ENCODE measurements at regions not wholly inside any gene's neighbourhood (a gene's known extent, or its start where the extent isn't known, plus 50 kb on each side); places are given as distances from the start of the nearest gene placed in this dataset.

DNA sequence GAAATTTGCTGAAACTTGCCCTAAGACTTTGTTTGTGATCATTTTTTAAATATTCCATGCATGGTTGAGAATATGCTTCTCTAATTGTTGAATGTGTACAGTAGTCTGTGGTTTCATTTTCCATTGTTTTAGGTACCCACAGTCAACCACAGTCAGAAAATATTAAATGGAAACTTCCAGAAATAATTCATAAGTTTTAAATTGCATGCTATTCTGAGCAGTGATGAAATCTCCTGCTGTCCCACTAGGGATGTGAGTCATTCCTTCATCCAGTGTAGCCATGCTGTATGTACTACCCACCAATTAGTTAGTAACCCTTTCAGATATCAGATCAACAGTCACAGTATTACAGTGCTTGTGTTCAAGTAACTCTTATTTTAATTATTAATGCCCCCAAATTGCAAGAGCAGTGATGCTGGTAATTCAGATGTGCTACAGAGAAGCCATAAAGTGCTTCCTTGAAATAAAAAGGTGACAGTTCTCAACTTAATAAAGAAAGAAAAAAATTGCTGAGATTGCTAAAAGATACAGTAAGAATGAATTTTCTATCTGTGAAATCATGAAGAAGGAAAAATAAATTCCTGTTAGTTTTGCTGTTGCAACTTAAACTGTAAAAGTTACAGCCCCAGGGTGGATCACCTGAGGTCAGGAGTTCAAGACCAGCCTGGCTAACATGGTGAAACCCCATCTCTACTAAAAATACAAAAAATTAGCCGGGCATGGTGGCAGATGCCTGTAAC is 79.9 kb upstream of the FBXL17 start:
- no peak for TF ChIP-seq ZNF292 (tag by site-specific recombination; IDR thresholded peaks at IDR 0.05; ENCODE audit: borderline replicate concordance, low read depth)
- TF ChIP-seq, protein P1, sequence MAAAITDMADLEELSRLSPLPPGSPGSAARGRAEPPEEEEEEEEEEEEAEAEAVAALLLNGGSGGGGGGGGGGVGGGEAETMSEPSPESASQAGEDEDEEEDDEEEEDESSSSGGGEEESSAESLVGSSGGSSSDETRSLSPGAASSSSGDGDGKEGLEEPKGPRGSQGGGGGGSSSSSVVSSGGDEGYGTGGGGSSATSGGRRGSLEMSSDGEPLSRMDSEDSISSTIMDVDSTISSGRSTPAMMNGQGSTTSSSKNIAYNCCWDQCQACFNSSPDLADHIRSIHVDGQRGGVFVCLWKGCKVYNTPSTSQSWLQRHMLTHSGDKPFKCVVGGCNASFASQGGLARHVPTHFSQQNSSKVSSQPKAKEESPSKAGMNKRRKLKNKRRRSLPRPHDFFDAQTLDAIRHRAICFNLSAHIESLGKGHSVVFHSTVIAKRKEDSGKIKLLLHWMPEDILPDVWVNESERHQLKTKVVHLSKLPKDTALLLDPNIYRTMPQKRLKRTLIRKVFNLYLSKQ (tag by site-specific recombination; IDR thresholded peaks at IDR 0.05; ENCODE audit: borderline replicate concordance): no peak
- TF ChIP-seq, protein P2, sequence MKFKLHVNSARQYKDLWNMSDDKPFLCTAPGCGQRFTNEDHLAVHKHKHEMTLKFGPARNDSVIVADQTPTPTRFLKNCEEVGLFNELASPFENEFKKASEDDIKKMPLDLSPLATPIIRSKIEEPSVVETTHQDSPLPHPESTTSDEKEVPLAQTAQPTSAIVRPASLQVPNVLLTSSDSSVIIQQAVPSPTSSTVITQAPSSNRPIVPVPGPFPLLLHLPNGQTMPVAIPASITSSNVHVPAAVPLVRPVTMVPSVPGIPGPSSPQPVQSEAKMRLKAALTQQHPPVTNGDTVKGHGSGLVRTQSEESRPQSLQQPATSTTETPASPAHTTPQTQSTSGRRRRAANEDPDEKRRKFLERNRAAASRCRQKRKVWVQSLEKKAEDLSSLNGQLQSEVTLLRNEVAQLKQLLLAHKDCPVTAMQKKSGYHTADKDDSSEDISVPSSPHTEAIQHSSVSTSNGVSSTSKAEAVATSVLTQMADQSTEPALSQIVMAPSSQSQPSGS (tag by site-specific recombination; IDR thresholded peaks at IDR 0.05; ENCODE audit: low read depth): no peak
- TF ChIP-seq ZNF621 (tag by site-specific recombination; IDR thresholded peaks at IDR 0.05): no peak
- no peak for TF ChIP-seq ZNF155 (tag by site-specific recombination; IDR thresholded peaks at IDR 0.05)
- ChIA-PET POLR2A (no interaction called here), CTCF (interaction anchor here (0.6 kb wide), 1 partner anchor 1898 kb away, joined by 3 read pairs; no protein-coding TSS in a partner anchor)
- Histone ChIP-seq H3K36me3 (ENCODE audit: control insufficient read depth in 2 of 2, insufficient read depth in 1 of 2, low read length in 2 of 2) (no peaks in the 10 kb centered on the region), H3K9me3 (ENCODE audit: control insufficient read depth, insufficient read depth, low read depth, low read length) (no peaks in the 10 kb centered on the region), H3K27ac (ENCODE audit: extremely low read depth, low read depth, low read length) (no peak overlapping the region), H3K4me3 (ENCODE audit: low read depth, low read length) (no peak overlapping the region), H3K4me1 (ENCODE audit: control insufficient read depth, insufficient read depth, low read length) (no peaks in the 10 kb centered on the region)

DNA sequence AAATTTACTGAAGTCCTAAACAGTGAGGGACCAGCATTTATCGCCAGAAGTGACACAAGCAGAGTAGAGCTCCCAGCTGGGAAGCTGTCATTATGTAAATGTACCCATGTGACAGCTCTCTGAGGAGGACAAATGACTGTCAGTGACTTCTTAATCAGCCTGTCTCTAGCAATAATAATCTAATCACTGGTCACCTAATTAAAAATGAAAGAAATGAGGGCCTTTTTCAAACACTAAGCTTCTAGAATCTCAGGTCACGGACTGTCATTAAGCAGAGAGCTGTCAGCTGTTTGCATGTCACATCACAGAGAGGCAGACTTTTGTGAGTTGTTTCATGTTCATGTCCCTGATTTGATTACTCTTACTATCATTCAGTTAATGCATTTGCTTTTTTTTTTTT is 77.9 kb upstream of the FBXL17 start:
- H3K27ac ChIP-seq (ENCODE audit: extremely low read depth, low read depth, low read length): no peak overlapping the region
- no peaks in the 10 kb centered on the region for H3K36me3 ChIP-seq (ENCODE audit: control insufficient read depth in 2 of 2, insufficient read depth in 1 of 2, low read length in 2 of 2)
- H3K4me1 ChIP-seq (ENCODE audit: control insufficient read depth, insufficient read depth, low read length): no peaks in the 10 kb centered on the region
- no peak overlapping the region for H3K4me3 ChIP-seq (ENCODE audit: low read depth, low read length)
- ChIA-PET CTCF (interaction anchor here (0.7 kb wide), 1 partner anchor 8 kb away, joined by 4 read pairs; no protein-coding TSS in a partner anchor), POLR2A (no interaction called here)
- no peaks in the 10 kb centered on the region for H3K9me3 ChIP-seq (ENCODE audit: control insufficient read depth, insufficient read depth, low read depth, low read length)
- no peak for TF ChIP-seq ZNF155 (tag by site-specific recombination; IDR thresholded peaks at IDR 0.05)
- no peak for TF ChIP-seq ZNF335 (tag by site-specific recombination; conservative IDR thresholded peaks at IDR 0.05)
- TF ChIP-seq ZNF707 (tag by site-specific recombination; IDR thresholded peaks at IDR 0.05): no peak
- TF ChIP-seq, protein P3, sequence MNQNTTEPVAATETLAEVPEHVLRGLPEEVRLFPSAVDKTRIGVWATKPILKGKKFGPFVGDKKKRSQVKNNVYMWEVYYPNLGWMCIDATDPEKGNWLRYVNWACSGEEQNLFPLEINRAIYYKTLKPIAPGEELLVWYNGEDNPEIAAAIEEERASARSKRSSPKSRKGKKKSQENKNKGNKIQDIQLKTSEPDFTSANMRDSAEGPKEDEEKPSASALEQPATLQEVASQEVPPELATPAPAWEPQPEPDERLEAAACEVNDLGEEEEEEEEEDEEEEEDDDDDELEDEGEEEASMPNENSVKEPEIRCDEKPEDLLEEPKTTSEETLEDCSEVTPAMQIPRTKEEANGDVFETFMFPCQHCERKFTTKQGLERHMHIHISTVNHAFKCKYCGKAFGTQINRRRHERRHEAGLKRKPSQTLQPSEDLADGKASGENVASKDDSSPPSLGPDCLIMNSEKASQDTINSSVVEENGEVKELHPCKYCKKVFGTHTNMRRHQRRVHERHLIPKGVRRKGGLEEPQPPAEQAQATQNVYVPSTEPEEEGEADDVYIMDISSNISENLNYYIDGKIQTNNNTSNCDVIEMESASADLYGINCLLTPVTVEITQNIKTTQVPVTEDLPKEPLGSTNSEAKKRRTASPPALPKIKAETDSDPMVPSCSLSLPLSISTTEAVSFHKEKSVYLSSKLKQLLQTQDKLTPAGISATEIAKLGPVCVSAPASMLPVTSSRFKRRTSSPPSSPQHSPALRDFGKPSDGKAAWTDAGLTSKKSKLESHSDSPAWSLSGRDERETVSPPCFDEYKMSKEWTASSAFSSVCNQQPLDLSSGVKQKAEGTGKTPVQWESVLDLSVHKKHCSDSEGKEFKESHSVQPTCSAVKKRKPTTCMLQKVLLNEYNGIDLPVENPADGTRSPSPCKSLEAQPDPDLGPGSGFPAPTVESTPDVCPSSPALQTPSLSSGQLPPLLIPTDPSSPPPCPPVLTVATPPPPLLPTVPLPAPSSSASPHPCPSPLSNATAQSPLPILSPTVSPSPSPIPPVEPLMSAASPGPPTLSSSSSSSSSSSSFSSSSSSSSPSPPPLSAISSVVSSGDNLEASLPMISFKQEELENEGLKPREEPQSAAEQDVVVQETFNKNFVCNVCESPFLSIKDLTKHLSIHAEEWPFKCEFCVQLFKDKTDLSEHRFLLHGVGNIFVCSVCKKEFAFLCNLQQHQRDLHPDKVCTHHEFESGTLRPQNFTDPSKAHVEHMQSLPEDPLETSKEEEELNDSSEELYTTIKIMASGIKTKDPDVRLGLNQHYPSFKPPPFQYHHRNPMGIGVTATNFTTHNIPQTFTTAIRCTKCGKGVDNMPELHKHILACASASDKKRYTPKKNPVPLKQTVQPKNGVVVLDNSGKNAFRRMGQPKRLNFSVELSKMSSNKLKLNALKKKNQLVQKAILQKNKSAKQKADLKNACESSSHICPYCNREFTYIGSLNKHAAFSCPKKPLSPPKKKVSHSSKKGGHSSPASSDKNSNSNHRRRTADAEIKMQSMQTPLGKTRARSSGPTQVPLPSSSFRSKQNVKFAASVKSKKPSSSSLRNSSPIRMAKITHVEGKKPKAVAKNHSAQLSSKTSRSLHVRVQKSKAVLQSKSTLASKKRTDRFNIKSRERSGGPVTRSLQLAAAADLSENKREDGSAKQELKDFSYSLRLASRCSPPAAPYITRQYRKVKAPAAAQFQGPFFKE (tag by site-specific recombination; IDR thresholded peaks at IDR 0.05; ENCODE audit: borderline replicate concordance): no peak
- no peak for TF ChIP-seq ZNF600 (tag by site-specific recombination; IDR thresholded peaks at IDR 0.05)
- TF ChIP-seq, protein P4, sequence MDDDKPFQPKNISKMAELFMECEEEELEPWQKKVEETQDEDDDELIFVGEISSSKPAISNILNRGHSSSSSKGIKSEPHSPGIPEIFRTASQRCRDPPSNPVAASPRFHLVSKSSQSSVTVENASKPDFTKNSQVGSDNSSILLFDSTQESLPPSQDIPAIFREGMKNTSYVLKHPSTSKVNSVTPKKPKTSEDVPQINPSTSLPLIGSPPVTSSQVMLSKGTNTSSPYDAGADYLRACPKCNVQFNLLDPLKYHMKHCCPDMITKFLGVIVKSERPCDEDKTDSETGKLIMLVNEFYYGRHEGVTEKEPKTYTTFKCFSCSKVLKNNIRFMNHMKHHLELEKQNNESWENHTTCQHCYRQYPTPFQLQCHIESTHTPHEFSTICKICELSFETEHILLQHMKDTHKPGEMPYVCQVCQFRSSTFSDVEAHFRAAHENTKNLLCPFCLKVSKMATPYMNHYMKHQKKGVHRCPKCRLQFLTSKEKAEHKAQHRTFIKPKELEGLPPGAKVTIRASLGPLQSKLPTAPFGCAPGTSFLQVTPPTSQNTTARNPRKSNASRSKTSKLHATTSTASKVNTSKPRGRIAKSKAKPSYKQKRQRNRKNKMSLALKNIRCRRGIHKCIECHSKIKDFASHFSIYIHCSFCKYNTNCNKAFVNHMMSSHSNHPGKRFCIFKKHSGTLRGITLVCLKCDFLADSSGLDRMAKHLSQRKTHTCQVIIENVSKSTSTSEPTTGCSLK (tag by site-specific recombination; IDR thresholded peaks at IDR 0.05): no peak
- TF ChIP-seq ZNF76 (tag by site-specific recombination; IDR thresholded peaks at IDR 0.05; ENCODE audit: borderline replicate concordance, low read depth): no peak
- no peak for TF ChIP-seq ZNF768 (tag by site-specific recombination; IDR thresholded peaks at IDR 0.05)
- TF ChIP-seq ZNF837 (tag by site-specific recombination; IDR thresholded peaks at IDR 0.05): no peak
- no peak for TF ChIP-seq ZNF394 (tag by site-specific recombination; IDR thresholded peaks at IDR 0.05; ENCODE audit: borderline replicate concordance)
- TF ChIP-seq, protein P5, sequence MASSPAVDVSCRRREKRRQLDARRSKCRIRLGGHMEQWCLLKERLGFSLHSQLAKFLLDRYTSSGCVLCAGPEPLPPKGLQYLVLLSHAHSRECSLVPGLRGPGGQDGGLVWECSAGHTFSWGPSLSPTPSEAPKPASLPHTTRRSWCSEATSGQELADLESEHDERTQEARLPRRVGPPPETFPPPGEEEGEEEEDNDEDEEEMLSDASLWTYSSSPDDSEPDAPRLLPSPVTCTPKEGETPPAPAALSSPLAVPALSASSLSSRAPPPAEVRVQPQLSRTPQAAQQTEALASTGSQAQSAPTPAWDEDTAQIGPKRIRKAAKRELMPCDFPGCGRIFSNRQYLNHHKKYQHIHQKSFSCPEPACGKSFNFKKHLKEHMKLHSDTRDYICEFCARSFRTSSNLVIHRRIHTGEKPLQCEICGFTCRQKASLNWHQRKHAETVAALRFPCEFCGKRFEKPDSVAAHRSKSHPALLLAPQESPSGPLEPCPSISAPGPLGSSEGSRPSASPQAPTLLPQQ (tag by site-specific recombination; IDR thresholded peaks at IDR 0.05): no peak
- TF ChIP-seq, protein P6, sequence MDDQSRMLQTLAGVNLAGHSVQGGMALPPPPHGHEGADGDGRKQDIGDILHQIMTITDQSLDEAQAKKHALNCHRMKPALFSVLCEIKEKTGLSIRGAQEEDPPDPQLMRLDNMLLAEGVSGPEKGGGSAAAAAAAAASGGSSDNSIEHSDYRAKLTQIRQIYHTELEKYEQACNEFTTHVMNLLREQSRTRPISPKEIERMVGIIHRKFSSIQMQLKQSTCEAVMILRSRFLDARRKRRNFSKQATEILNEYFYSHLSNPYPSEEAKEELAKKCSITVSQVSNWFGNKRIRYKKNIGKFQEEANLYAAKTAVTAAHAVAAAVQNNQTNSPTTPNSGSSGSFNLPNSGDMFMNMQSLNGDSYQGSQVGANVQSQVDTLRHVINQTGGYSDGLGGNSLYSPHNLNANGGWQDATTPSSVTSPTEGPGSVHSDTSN (CRISPR knock-in tag; IDR thresholded peaks at IDR 0.05): no peak
- no peak for TF ChIP-seq ZNF174 (tag by site-specific recombination; IDR thresholded peaks at IDR 0.05)
